ENCODE measurements at regions not wholly inside any gene's neighbourhood (a gene's known extent, or its start where the extent isn't known, plus 50 kb on each side); places are given as distances from the start of the nearest gene placed in this dataset.

DNA sequence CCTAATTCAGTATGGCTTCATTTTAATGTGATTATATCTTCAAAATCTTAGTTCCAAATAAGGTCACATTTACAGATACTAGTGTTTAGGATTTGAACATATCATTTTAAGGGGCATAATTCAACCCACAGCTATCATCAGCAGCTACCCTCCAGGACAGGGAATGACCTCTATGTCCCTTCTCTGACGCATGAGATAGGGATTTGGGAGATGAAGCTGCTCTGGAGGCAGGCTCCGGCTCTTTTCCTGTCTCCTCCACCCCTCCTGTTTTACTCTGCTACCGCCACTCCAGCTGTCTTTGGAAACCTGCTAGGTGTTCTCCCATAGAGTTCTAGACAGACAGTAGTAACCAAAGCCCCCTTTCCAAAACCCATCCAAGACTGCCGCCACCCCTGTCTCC lies 119.2 kb downstream of the CARTPT start:
- H3K9me3 Mint-ChIP-seq (ENCODE audit: low read depth) = no peaks in the 10 kb centered on the region
- TF ChIP-seq, protein P1, sequence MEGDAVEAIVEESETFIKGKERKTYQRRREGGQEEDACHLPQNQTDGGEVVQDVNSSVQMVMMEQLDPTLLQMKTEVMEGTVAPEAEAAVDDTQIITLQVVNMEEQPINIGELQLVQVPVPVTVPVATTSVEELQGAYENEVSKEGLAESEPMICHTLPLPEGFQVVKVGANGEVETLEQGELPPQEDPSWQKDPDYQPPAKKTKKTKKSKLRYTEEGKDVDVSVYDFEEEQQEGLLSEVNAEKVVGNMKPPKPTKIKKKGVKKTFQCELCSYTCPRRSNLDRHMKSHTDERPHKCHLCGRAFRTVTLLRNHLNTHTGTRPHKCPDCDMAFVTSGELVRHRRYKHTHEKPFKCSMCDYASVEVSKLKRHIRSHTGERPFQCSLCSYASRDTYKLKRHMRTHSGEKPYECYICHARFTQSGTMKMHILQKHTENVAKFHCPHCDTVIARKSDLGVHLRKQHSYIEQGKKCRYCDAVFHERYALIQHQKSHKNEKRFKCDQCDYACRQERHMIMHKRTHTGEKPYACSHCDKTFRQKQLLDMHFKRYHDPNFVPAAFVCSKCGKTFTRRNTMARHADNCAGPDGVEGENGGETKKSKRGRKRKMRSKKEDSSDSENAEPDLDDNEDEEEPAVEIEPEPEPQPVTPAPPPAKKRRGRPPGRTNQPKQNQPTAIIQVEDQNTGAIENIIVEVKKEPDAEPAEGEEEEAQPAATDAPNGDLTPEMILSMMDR (IDR thresholded peaks at IDR 0.05; ENCODE audit: unreplicated experiment) = no peak
- no peaks in the 10 kb centered on the region for H3K36me3 Mint-ChIP-seq (ENCODE audit: insufficient read depth)
- no peak overlapping the region for H3K27ac Mint-ChIP-seq
- no peaks in the 10 kb centered on the region for H3K4me1 Mint-ChIP-seq (ENCODE audit: low read depth)
- no peaks in the 10 kb centered on the region for H3K27me3 Mint-ChIP-seq
- DNase-seq (ENCODE audit: low spot score, unreplicated experiment) = no peak
- H3K4me3 Mint-ChIP-seq (ENCODE audit: low read depth) = no peak overlapping the region

DNA sequence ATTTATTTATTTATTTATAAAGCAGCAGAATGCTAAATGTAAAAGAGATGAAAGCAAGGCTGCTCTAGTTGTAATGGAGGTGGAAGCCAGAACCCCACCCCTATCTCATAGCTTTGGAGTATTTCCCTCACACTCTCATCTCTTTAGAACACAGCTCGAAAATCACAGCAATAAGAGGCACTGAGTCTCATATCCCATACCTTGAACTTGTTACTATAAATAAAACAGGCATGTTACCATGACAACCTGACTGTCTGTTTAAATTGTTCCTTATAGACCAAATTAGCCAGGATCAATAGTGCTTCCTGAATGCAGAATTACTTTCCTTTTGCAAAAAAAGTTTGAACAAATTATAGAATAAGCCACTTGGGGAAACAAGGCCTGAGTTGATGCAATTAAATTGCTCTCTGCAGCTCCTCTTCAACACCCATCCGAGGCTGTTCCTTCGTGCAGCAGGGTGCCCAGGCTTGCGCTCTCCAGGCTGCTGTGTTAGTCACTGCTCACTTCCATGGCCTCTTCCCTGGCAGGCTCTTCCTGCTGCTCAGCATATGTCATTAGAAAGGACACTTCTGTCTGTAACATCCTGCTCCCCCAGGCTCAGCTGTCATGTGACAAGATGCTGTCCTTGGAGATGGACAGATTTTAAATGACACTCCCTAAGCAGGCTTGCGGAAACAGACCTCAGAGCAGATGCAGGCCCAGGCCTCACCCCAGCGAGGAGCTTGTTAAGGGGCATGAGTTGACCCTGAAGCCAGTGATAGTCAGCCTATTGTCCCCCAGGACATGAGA lies 120.2 kb downstream of the CARTPT start:
- no peaks in the 10 kb centered on the region for H3K4me1 Mint-ChIP-seq (ENCODE audit: low read depth)
- H3K27ac Mint-ChIP-seq = no peak overlapping the region
- DNase-seq (ENCODE audit: low spot score, unreplicated experiment) = no peak
- no peaks in the 10 kb centered on the region for H3K27me3 Mint-ChIP-seq
- no peak overlapping the region for H3K4me3 Mint-ChIP-seq (ENCODE audit: low read depth)
- TF ChIP-seq, protein P1 (IDR thresholded peaks at IDR 0.05; ENCODE audit: unreplicated experiment) = no peak
- H3K9me3 Mint-ChIP-seq (ENCODE audit: low read depth) = no peaks in the 10 kb centered on the region
- H3K36me3 Mint-ChIP-seq (ENCODE audit: insufficient read depth) = no peaks in the 10 kb centered on the region

DNA sequence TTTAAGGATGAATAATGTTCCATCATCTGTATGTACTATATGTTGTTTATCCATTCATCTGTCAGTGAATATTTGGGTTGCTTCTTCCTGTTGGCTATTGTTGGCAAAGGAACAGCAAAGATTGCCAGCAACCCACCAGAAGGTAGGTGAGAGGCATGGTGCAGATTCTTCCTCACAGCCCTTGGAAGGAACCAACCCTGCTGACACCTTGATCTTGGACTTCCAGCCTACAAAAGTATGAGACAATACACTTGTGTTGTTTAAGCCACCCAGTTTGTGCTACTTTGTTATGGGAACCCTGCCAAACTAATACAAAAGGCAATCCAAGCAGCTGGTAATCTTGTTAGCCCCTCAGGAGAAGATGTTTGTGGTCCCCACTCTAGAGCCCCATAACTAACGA lies 122.0 kb downstream of the CARTPT start:
- DNase-seq (ENCODE audit: low spot score, unreplicated experiment) = no peak
- Mint-ChIP-seq H3K4me1 (ENCODE audit: low read depth) (no peaks in the 10 kb centered on the region), H3K36me3 (ENCODE audit: insufficient read depth) (no peaks in the 10 kb centered on the region), H3K27ac (no peak overlapping the region), H3K4me3 (ENCODE audit: low read depth) (no peak overlapping the region), H3K9me3 (ENCODE audit: low read depth) (no peaks in the 10 kb centered on the region), H3K27me3 (no peaks in the 10 kb centered on the region)
- TF ChIP-seq, protein P1 (IDR thresholded peaks at IDR 0.05; ENCODE audit: unreplicated experiment) = no peak

DNA sequence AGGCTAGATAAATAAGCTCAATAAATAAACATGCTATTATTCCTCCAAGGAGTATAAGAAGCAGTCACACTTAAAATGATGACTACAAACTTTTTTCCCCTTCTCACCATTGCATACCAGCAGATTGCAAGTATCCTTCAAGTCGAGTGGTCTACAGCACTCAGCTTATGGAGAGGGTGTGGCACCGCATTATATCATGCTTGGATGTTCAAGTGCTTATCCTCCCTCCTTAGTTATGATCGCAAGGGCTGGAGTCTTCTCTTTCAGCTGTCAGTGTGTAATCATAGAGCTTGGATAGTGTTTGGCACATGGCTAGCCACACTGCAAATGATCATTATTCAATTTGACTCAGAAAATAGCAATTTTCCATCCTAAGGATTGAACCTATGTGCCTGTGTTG lies 124.0 kb downstream of the CARTPT start:
- H3K27me3 Mint-ChIP-seq = no peaks in the 10 kb centered on the region
- H3K36me3 Mint-ChIP-seq (ENCODE audit: insufficient read depth) = no peaks in the 10 kb centered on the region
- DNase-seq (ENCODE audit: low spot score, unreplicated experiment) = no peak
- TF ChIP-seq, protein P1 (IDR thresholded peaks at IDR 0.05; ENCODE audit: unreplicated experiment) = no peak
- H3K4me3 Mint-ChIP-seq (ENCODE audit: low read depth) = no peak overlapping the region
- no peak overlapping the region for H3K27ac Mint-ChIP-seq
- H3K4me1 Mint-ChIP-seq (ENCODE audit: low read depth) = no peaks in the 10 kb centered on the region
- H3K9me3 Mint-ChIP-seq (ENCODE audit: low read depth) = peaks cover 11% of the 10 kb centered on the region

DNA sequence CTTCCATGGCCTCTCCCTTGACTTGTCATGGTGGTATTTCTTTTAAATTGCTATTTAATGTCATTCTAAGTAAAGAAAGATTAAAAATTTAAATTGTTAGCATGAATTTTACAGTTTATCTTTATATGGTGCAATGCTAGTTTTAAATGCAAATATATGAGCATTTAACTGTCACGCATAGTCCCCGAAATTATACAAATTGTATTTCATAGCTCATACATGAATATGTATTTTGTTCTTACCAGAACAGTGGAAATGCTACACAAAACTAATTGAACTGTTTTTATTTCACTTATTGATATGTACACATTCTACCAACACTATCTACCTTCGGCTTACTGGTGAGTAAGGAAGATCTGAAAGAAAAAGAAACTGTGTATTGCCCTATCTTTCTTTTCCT lies 125.8 kb downstream of the CARTPT start:
- Mint-ChIP-seq H3K27ac (no peak overlapping the region), H3K27me3 (no peaks in the 10 kb centered on the region), H3K9me3 (ENCODE audit: low read depth) (peaks cover 18% of the 10 kb centered on the region), H3K36me3 (ENCODE audit: insufficient read depth) (peaks cover 3% of the 10 kb centered on the region), H3K4me3 (ENCODE audit: low read depth) (no peak overlapping the region), H3K4me1 (ENCODE audit: low read depth) (no peaks in the 10 kb centered on the region)
- DNase-seq (ENCODE audit: low spot score, unreplicated experiment) = no peak
- TF ChIP-seq, protein P1 (IDR thresholded peaks at IDR 0.05; ENCODE audit: unreplicated experiment) = no peak
